SU-DHL-6 (cell line): ENCODE measurements at regions not wholly inside any gene's neighbourhood (a gene's known extent, or its start where the extent isn't known, plus 50 kb on each side); places are given as distances from the start of the nearest gene placed in this dataset.
"Not testable (repeated sequence)": the region's sequence is repeated elsewhere in the genome, so short reads cannot be mapped to it uniquely, and the experiment has no call there.

Source experiments
- H2AFZ ChIP-seq: fragments of 200-600 bp; sonication (generic); 2 replicates; pipeline ENCODE4 v1.6.1; 2014; ENCODE audit warnings: low read depth, mild to moderate bottlenecking, moderate library complexity, mixed read lengths, antibody characterized with exemption, low read length; ENCODE audit not compliant: severe bottlenecking
- H3F3A ChIP-seq: fragments of 200-600 bp; shearing (Covaris generic); 2 replicates; pipeline ENCODE4 v1.6.0; 2016; ENCODE audit warnings: antibody characterized with exemption, mild to moderate bottlenecking; ENCODE audit not compliant: insufficient read depth
- H3K27ac ChIP-seq: fragments of 200-600 bp; sonication (generic); 2 replicates; pipeline ENCODE4 v1.5.1; 2016; ENCODE audit warnings: low read depth, mild to moderate bottlenecking, low read length, moderate library complexity, mixed read lengths
- H3K27me3 ChIP-seq: fragments of 200-600 bp; sonication (generic), shearing (Covaris generic); 2 replicates; pipeline ENCODE4 v1.6.0; 2014; ENCODE audit warnings: mild to moderate bottlenecking, low read length
- H3K36me3 ChIP-seq: fragments of 200-600 bp; sonication (generic); 2 replicates; pipeline ENCODE4 v1.6.1; 2014; ENCODE audit warnings: mild to moderate bottlenecking, low read length, mixed read lengths
- H3K4me2 ChIP-seq: fragments of 300-600, 200-600 bp; shearing (Covaris generic), sonication (generic); 2 replicates; pipeline ENCODE4 v1.6.0; 2014; ENCODE audit warnings: low read length, low read depth, mild to moderate bottlenecking; ENCODE audit not compliant: poor library complexity, severe bottlenecking
- H3K4me3 ChIP-seq: fragments of 200-600 bp; sonication (generic); 2 replicates; pipeline ENCODE4 v1.5.1; 2014; ENCODE audit warnings: antibody characterized with exemption, low read length, mild to moderate bottlenecking, mixed read lengths; ENCODE audit not compliant: insufficient read depth, poor library complexity, severe bottlenecking
- H3K79me2 ChIP-seq: fragments of 200-600 bp; sonication (generic); 2 replicates; pipeline ENCODE4 v1.6.1; 2014; ENCODE audit warnings: mild to moderate bottlenecking, low read length, moderate library complexity; ENCODE audit not compliant: insufficient read depth
- H3K9ac ChIP-seq: fragments of 200-600 bp; sonication (generic); 2 replicates; pipeline ENCODE4 v1.7.0; 2014; ENCODE audit warnings: mild to moderate bottlenecking, low read length
- H3K9me2 ChIP-seq: fragments of 200-600 bp; sonication (generic); replicated peaks from 2 replicates; pipeline ENCODE4 v1.6.1; 2014; ENCODE audit warnings: low read length; ENCODE audit not compliant: insufficient read depth
- H3K9me3 ChIP-seq: fragments of 200-600 bp; sonication (generic); 2 replicates; pipeline ENCODE4 v1.6.1; 2014; ENCODE audit warnings: low read length, mixed read lengths; ENCODE audit not compliant: insufficient read depth
- H4K20me1 ChIP-seq: fragments of 200-600 bp; sonication (generic); 2 replicates; pipeline ENCODE4 v1.6.1; 2014; ENCODE audit warnings: low read depth, mild to moderate bottlenecking, antibody characterized with exemption, low read length, moderate library complexity, mixed read lengths
- CTCF ChIP-seq: fragments of 200-600 bp; sonication (generic); IDR thresholded peaks from one replicate; pipeline ENCODE4 v1.5.1; 2017; ENCODE audit warnings: antibody characterized with exemption, mild to moderate bottlenecking, low read length, moderate library complexity; ENCODE audit not compliant: insufficient read depth, poor library complexity, severe bottlenecking
- EZH2phosphoT487 ChIP-seq: fragments of 200-600 bp; sonication (generic), shearing (Covaris generic); conservative IDR thresholded peaks from 2 replicates; pipeline ENCODE4 v1.6.1; 2018; ENCODE audit warnings: mild to moderate bottlenecking, antibody characterized with exemption, low read length, moderate library complexity, mixed read lengths

- Histone ChIP-seq H3K9ac (no peak overlapping the region), H3K4me2 (no peak overlapping the region), H4K20me1 (no peaks in the 10 kb centered on the region), H3K36me3 (no peaks in the 10 kb centered on the region), H2AFZ (no peak overlapping the region), H3K4me3 (no peak overlapping the region), H3K27ac (no peak overlapping the region), H3K27me3 (no peaks in the 10 kb centered on the region), H3K9me3 (no peaks in the 10 kb centered on the region), H3F3A (no peaks in the 10 kb centered on the region), H3K9me2 (no peaks in the 10 kb centered on the region), H3K79me2 (no peaks in the 10 kb centered on the region)
- no peak for TF ChIP-seq EZH2phosphoT487
- no peak for TF ChIP-seq CTCF
Measured at GRCh38 chr7:130794619-130794922, 60.6 kb upstream of the KLF14 start.

- H4K20me1 ChIP-seq, H3K9me3 ChIP-seq, H3F3A ChIP-seq, H3K27me3 ChIP-seq, H3K4me2 ChIP-seq, H3K79me2 ChIP-seq, H3K9ac ChIP-seq, H3K27ac ChIP-seq, H3K36me3 ChIP-seq, H2AFZ ChIP-seq, H3K4me3 ChIP-seq, H3K9me2 ChIP-seq: not testable (repeated sequence)
Measured at GRCh38 chr7:130796425-130796824, 62.4 kb upstream of the KLF14 start.

GRCh38 chr7:130803127-130803526 lies 69.1 kb upstream of the KLF14 start:
- H2AFZ ChIP-seq, result no peak overlapping the region
- no peak overlapping the region for H3K27ac ChIP-seq
- TF ChIP-seq EZH2phosphoT487, result no peak
- TF ChIP-seq CTCF, result no peak
- no peaks in the 10 kb centered on the region for H3K9me2 ChIP-seq
- H3F3A ChIP-seq, result no peaks in the 10 kb centered on the region
- no peak overlapping the region for H3K4me3 ChIP-seq
- no peak overlapping the region for H3K4me2 ChIP-seq
- H3K9ac ChIP-seq, result no peak overlapping the region
- H3K36me3 ChIP-seq, result no peaks in the 10 kb centered on the region
- H3K27me3 ChIP-seq, result no peaks in the 10 kb centered on the region
- H4K20me1 ChIP-seq, result no peaks in the 10 kb centered on the region
- no peaks in the 10 kb centered on the region for H3K9me3 ChIP-seq
- no peaks in the 10 kb centered on the region for H3K79me2 ChIP-seq

- H3K27me3 ChIP-seq, result no peaks in the 10 kb centered on the region
- H3K27ac ChIP-seq, result no peak overlapping the region
- H3K4me2 ChIP-seq, result no peak overlapping the region
- no peak overlapping the region for H2AFZ ChIP-seq
- no peaks in the 10 kb centered on the region for H3K36me3 ChIP-seq
- H3K9me3 ChIP-seq, result no peaks in the 10 kb centered on the region
- H3K9me2 ChIP-seq, result no peaks in the 10 kb centered on the region
- no peaks in the 10 kb centered on the region for H3F3A ChIP-seq
- H4K20me1 ChIP-seq, result no peaks in the 10 kb centered on the region
- no peak overlapping the region for H3K9ac ChIP-seq
- TF ChIP-seq CTCF (no peak), EZH2phosphoT487 (no peak)
- H3K4me3 ChIP-seq, result no peak overlapping the region
- no peaks in the 10 kb centered on the region for H3K79me2 ChIP-seq
Measured at GRCh38 chr7:130804220-130804619, 70.2 kb upstream of the KLF14 start.

GRCh38 chr7:130812819-130813218 lies 78.8 kb upstream of the KLF14 start:
- H3K79me2 ChIP-seq, H3K36me3 ChIP-seq, H3F3A ChIP-seq, H3K27me3 ChIP-seq, H4K20me1 ChIP-seq, H3K9ac ChIP-seq, H3K4me3 ChIP-seq, H3K9me3 ChIP-seq, H3K9me2 ChIP-seq, H2AFZ ChIP-seq, H3K4me2 ChIP-seq, H3K27ac ChIP-seq: not testable (repeated sequence)
